ENCODE measurements at regions not wholly inside any gene's neighbourhood (a gene's known extent, or its start where the extent isn't known, plus 50 kb on each side); places are given as distances from the start of the nearest gene placed in this dataset.

GRCh38 chr9:88897081-88897480 is 94.2 kb upstream of the S1PR3 start:
- DNase-seq (ENCODE audit: low spot score in 2 of 2, unreplicated experiment in 2 of 2), result no peak
- Mint-ChIP-seq H3K36me3 (no peaks in the 10 kb centered on the region), H3K27ac (no peak overlapping the region), H3K9me3 (no peaks in the 10 kb centered on the region), H3K27me3 (ENCODE audit: low read depth) (peaks cover 2% of the 10 kb centered on the region), H3K4me1 (peaks cover 4% of the 10 kb centered on the region), H3K4me3 (no peak overlapping the region)
- no peak for TF ChIP-seq CTCF (IDR thresholded peaks at IDR 0.05; ENCODE audit: unreplicated experiment)

GRCh38 chr9:88898039-88898720 is 93.1 kb upstream of the S1PR3 start:
- Mint-ChIP-seq H3K36me3 (no peaks in the 10 kb centered on the region), H3K4me3 (no peak overlapping the region), H3K4me1 (no peaks in the 10 kb centered on the region), H3K27me3 (ENCODE audit: low read depth) (peaks cover 2% of the 10 kb centered on the region), H3K9me3 (peaks cover 4% of the 10 kb centered on the region), H3K27ac (no peak overlapping the region)
- DNase-seq (ENCODE audit: low spot score in 2 of 2, unreplicated experiment in 2 of 2), result no peak
- no peak for TF ChIP-seq CTCF (IDR thresholded peaks at IDR 0.05; ENCODE audit: unreplicated experiment)

DNA sequence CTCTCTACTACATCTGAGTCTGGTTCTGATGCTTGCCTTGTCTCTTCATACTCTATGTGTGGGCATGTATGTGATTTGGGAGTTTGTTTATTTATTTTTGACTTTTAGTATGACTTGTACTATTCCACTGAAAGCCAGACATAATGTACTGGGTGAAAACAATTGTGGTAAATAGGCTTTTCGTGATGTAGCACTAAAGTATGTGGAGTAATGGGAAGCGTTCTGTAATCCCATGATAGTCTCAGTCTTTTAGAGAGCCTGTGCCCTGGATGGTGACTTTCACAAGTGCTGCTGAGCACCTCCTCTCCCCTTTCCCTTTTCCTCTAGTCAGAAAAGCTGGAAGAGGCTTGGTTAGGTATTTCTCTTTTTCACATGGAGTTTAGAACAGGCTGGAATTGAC is 85.8 kb upstream of the S1PR3 start:
- TF ChIP-seq CTCF (IDR thresholded peaks at IDR 0.05; ENCODE audit: unreplicated experiment), result no peak
- Mint-ChIP-seq H3K36me3 (no peaks in the 10 kb centered on the region), H3K27ac (no peak overlapping the region), H3K9me3 (peaks cover 40% of the 10 kb centered on the region), H3K4me3 (no peak overlapping the region), H3K4me1 (no peaks in the 10 kb centered on the region), H3K27me3 (ENCODE audit: low read depth) (peaks cover 9% of the 10 kb centered on the region)
- no peak for DNase-seq (ENCODE audit: low spot score in 2 of 2, unreplicated experiment in 2 of 2)

- no peak for TF ChIP-seq CTCF (IDR thresholded peaks at IDR 0.05; ENCODE audit: unreplicated experiment)
Measured at GRCh38 chr9:88915916-88916315, 75.4 kb upstream of the S1PR3 start.

DNA sequence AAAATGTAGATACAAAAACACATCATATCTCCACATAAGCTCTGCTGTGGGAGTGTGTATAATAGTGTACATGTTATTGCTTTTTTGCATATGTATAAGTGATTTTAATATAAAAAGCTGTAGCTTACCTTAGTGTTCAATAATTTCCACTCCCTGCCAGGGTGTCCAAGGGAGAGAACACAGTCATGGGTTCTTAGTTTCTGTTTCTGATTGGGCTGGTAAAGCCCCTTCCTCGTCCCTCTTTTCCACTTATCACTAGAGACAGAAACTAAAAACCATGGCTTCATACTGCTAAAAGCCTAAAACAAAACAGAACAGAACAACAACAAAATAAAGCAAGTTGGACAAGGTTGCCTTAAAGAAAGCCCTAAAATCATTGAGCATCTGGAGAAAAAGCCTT is 74.4 kb upstream of the S1PR3 start:
- no peak for DNase-seq (ENCODE audit: low spot score in 2 of 2, unreplicated experiment in 2 of 2)
- H3K27ac Mint-ChIP-seq, result no peak overlapping the region
- peaks cover 12% of the 10 kb centered on the region for H3K4me1 Mint-ChIP-seq
- H3K4me3 Mint-ChIP-seq, result no peak overlapping the region
- no peak for TF ChIP-seq CTCF (IDR thresholded peaks at IDR 0.05; ENCODE audit: unreplicated experiment)
- H3K36me3 Mint-ChIP-seq, result peaks cover 2% of the 10 kb centered on the region
- no peaks in the 10 kb centered on the region for H3K27me3 Mint-ChIP-seq (ENCODE audit: low read depth)
- H3K9me3 Mint-ChIP-seq, result peaks cover 15% of the 10 kb centered on the region

More at GRCh38 chr9:88915916-88916315, 75.4 kb upstream of the S1PR3 start:
- no peak for DNase-seq (ENCODE audit: low spot score in 2 of 2, unreplicated experiment in 2 of 2)
- Mint-ChIP-seq H3K27me3 (ENCODE audit: low read depth) (no peaks in the 10 kb centered on the region), H3K9me3 (peaks cover 15% of the 10 kb centered on the region), H3K4me3 (no peak overlapping the region), H3K27ac (peak overlapping the region; percentile 50), H3K4me1 (peaks cover 12% of the 10 kb centered on the region), H3K36me3 (peaks cover 2% of the 10 kb centered on the region)
